GM19467 (cell line): ENCODE measurements at regions not wholly inside any gene's neighbourhood (a gene's known extent, or its start where the extent isn't known, plus 50 kb on each side); places are given as distances from the start of the nearest gene placed in this dataset.

Experiments
- ATAC-seq: cut with Tn5 transposase; IDR thresholded peaks from one replicate; pipeline ENCODE4 v1.9.1; 2021; ENCODE audit warnings: mild to moderate bottlenecking, moderate library complexity; ENCODE audit not compliant: unreplicated experiment

DNA sequence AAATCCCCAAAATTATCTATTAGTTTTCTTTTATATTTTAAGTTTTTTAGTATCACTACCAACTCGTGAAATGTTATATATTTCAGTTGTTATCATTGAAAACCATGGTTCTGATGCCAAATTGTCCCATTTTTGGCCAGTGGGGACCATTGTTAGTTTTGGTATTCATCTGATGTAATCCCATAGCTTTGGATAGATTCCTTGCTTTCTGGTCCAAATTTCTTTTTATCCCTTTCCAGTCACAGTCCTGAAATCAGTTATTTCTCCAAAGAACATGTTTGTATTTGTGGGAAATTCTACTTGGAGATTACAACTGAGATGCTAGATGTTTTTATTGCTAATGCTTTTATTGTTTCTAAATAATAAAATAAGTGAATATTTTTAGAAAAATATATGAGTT lies 976.8 kb upstream of the CRIM1 start:
- ATAC-seq = no peak

- ATAC-seq = no peak
Observed at GRCh38 chr2:35374845-35375244, 980.7 kb upstream of the CRIM1 start.

DNA sequence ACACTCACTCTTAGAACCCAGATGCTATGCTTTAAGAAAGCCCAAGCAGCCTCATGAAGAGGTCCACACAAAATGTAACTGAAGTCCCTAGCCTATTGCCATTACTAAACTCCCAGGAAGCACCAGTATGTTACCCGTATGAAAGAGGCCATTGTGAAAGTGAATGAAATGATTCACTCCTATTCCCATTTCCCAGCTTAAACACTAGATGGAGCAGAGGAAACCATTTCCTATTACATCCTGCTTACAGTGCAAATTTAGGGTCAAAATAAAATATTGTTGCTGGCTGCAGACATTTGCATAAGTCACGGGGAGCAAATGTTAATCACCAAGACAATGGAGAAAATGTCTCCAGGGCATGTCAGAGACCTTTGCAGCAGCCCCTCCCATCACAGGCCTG lies 989.7 kb upstream of the CRIM1 start:
- no peak for ATAC-seq

DNA sequence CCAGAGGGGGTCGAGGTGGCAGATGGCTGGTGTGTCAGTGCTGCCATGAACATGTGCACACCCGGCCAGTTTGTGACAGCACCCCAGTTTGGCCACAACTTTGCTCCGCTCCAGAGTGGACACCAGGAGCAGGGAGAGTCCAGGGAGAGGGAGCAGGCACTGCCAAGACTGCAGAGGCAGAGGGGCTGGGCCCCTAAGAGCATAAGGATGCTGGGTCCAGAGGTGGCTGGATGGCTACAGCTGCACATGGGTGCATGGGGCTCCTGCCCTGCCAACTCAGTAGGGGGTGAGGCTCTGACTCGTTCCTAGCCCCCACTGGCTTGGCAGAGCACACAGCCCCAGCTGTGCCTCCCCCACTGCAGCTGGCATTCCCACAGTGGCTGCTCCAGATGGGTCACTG lies 999.2 kb upstream of the CRIM1 start:
- ATAC-seq = no peak

DNA sequence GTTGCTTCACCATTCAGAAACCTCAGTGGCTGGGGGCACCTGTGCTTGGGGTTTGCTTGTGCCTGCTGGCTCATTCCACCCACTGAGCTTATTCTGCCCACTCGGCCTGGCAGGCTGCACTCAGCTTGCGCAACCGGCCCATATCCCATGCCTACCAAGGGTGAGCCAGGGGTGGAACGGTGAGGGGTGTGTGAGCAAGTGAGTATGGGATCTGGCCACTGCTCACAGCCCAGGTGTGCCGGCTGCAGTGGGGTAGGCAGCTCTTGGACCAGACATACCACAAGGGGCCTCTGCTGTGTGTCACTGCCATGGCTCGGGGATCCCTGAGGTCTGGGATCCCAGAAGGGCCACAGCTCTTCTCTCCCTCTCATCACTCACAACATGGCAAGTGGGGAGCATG lies 1000.5 kb upstream of the CRIM1 start:
- no peak for ATAC-seq

DNA sequence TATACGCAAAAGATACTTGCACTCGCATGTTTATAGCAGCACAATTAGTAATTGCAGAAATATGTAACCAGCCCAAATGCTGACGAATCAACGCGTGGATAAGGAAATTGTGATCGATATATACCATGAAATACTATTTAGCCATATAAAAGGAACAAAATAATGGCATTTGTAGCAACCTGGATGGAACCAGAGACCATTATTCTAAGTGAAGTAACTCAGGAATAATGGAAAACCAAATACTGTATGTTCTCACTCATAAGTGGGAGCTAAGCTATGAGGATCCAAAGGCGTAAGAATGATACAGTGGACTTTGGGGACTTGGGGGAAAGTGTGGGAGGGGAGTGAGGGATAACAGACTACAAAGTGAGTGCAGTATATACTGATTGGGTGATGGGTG lies 1008.0 kb upstream of the CRIM1 start:
- no peak for ATAC-seq

DNA sequence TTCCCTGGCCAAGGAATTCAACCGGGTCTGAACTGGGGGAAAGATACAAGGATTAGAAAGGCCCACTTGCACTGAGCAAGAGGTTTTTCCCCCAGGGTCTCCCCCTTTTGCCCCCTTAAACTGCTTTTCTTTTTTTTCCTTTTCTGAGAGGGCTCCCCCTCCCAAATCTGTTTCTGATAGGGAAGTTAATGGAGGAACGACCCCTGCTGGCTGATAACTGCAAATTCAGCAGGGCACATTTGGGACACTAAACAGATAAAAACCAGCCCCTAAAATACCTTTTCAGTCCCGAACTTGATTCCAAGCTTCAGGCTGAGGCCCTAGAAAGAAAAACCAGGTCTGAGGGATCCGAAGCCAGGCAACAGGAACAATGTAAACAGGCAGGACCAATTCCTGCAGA lies 1012.4 kb upstream of the CRIM1 start:
- no peak for ATAC-seq

GRCh38 chr2:35339211-35339610 lies 1016.4 kb upstream of the CRIM1 start:
- ATAC-seq = no peak

DNA sequence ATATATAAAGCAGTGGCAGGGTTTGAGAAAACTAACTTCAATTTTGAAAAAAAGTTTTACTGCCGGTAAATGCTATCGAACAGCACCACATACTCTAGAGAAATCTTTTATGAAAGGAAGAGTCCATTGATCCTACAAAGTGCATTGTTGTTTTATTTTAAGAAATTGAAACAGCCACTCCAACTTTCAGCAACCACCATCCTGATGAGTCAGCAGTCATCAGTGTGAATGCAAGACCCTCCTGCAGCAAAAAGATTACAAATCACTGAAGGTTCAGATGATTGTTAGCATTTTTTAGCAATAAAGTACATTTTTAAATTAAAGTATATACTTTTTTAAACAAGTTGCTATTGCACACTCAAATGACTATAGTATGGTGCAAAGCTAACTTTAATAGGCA lies 1017.7 kb upstream of the CRIM1 start:
- no peak for ATAC-seq

GRCh38 chr2:35314049-35314448 lies 1041.5 kb upstream of the CRIM1 start:
- no peak for ATAC-seq

DNA sequence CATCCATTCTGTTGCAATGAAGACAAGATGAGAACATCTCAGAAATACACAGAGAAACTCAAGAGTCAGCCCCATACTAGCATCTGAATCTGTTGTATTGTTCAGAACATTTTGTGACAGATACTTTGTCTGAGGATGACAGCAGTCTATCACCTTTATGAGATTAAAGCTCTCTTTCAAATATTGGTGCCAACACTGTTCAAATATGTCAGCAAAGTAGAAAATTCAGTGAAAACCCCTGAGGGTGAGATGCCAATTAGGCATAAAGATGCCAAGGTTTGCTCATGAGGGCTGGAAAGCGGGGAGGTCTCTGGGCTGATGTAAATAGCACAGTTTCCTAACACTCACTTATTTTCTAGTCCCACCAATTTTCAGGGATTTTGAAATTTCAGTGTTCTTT lies 1054.2 kb upstream of the CRIM1 start:
- ATAC-seq = no peak

- no peak for ATAC-seq
Observed at GRCh38 chr2:35298493-35298892, 1057.1 kb upstream of the CRIM1 start.

DNA sequence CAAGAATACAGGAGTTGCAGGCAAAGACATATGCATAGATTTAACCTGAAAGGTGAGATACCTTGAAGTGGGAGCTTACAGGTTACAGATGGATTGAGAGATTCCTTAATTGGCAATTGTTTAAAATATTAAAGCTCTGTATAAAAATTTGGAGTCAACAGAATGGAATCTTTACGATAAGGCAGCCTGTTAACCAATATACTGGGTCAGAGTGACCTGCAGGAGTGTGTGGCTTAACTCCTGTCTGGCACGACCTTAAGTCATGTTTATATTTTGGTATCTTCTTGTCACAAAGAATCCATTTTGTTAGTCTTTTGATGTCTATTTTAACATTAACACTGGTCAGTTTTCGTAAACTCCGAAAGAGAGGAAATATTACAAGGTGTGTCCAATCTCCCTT lies 1058.2 kb upstream of the CRIM1 start:
- no peak for ATAC-seq

DNA sequence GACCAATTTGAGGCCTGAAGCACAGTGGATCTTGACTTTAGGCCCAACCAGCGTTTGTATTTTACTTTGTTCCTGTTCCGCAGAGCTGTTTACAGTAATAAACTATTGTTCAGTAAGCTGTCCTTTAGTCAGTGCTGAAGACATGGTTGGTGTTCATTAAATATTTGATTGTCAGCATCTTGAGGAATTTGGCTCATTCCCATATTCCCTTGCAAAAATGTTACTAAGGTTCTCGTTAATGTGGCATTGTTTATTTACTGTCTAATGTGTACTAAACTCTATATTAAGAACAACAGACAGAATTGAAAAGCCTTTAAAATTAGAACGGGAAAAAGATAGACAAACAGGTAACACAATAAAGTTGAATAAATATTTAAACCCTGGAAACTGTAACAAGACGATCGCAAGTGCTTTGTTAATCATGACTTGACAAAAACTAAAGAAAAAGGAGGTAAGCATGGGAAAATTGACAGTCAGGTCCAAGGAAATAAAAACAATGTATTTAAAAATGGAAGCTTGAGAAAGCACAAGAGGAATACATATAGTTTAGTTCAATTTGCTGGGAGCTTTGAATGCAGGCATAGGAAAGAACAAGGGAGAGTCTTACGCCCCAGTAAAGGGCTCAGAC lies 1060.8 kb upstream of the CRIM1 start:
- ATAC-seq = no peak

DNA sequence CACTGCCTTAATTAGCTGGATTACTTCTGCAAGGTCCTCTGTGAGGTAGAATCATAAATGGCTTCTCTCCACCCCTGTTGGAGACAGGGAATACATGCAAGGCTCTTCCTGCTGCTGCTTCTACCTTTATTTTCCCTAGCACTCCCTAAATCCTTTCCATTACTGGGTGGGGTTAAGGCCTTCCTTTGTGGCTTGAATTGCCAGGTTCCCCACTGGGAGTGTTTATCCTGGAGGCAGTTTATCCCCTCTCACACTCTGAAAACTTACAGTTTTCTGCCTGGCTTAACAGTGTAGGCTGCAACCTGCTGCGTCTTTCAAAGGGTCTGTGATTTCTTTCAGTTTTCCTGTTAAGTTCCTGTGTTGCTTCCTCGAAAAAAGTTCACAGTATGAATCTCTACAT lies 1062.3 kb upstream of the CRIM1 start:
- ATAC-seq = no peak

DNA sequence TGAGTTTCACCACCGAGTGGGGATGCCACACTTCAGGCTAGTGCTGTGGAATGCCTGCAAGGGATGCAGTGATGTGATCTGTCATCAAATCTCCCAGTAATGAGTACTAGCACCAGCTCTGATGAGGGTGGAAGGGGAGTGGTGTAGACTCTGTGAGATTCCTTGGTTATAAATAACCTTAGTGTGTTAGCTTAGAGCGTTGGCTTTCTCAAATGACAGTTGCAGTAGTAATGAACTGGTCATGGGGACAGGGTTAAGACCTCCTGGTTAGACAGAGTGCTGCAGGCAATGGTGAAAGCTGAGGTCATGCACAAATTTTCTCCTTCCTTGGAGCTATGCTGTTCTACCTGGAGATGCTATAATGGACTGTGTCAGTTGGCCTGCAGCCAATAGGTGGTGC lies 1063.4 kb upstream of the CRIM1 start:
- ATAC-seq = no peak

GRCh38 chr2:35281702-35282101 lies 1073.9 kb upstream of the CRIM1 start:
- ATAC-seq = no peak

GRCh38 chr2:35255826-35256225 lies 1099.8 kb upstream of the CRIM1 start:
- ATAC-seq = no peak

GRCh38 chr2:35251156-35251555 lies 1104.4 kb upstream of the CRIM1 start:
- no peak for ATAC-seq

DNA sequence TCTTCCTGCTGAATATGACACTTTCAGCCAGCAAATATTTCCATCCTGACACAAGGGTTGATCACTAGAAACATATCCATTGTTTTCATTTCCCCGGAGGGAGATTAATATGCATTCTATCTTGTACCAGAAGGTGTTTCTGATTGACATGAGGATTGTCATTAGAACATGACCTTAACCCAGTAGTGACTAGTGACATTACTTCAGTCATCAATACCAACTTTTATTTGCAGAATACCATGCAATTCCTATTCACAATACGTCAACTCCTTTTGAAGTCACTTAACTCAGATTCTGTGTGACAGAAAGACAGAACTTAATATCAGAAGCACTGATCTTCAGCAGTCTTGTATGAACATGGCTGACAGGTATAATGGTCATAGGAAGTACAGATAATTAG lies 1108.9 kb upstream of the CRIM1 start:
- ATAC-seq = no peak

DNA sequence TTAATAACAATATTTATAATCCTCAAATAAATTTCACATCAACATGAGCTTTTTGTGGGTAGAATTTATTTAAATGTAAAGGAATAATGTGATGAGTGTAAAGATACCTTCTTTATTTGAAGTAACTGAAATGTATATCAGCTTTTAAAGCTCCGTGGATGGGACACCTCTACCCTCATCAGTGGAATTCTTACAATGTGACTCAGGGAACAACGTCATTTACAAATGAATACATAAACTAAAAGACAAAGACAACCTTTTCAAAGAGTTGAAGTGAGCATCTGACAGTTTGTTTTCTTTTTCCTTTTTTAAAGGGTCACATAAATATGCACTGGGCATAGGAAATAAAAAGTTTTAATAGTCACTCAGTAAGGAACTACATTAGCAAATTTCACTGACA lies 1127.0 kb upstream of the CRIM1 start:
- no peak for ATAC-seq

- no peak for ATAC-seq
Observed at GRCh38 chr2:35220461-35220860, 1135.1 kb upstream of the CRIM1 start.

DNA sequence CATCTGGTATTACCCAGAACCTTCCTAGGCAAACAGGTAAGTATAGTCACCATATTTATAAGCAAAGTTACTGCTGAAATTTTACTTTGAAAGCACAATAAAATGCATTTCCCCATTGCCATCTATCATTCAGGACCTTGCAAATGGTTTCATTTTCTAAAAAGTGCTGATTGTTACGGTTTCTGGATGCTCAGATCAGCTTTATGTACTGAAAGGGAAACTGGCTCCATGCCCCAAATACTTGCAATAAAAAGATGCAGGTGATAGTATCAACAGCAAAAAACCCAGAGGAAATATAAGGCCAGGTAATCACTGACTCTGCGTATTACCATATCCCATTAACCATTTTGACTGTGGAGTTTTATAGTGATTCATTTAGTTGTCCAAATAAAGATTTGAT lies 1150.7 kb upstream of the CRIM1 start:
- ATAC-seq = no peak

DNA sequence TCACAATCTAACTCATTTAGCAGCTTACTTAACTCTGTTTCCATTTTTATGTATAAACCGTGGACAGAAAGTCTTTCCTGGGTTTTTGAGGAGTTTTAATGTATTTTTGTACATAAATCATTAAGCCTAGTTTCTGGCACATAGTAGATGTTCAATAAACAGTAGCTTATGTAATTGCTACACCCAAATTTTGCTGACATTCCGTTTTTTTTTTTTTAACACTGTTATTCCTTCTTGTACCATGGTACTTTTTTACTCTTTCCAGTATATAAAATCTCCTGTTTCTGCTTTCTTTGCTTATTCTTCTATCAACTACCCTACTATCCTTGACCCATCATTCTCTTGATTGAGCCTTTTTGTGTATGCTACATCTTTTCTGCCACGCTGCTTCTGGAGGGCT lies 1151.3 kb upstream of the CRIM1 start:
- ATAC-seq = no peak
